ENCODE measurements at regions not wholly inside any gene's neighbourhood (a gene's known extent, or its start where the extent isn't known, plus 50 kb on each side); places are given as distances from the start of the nearest gene placed in this dataset.

- TF ChIP-seq, protein P1, sequence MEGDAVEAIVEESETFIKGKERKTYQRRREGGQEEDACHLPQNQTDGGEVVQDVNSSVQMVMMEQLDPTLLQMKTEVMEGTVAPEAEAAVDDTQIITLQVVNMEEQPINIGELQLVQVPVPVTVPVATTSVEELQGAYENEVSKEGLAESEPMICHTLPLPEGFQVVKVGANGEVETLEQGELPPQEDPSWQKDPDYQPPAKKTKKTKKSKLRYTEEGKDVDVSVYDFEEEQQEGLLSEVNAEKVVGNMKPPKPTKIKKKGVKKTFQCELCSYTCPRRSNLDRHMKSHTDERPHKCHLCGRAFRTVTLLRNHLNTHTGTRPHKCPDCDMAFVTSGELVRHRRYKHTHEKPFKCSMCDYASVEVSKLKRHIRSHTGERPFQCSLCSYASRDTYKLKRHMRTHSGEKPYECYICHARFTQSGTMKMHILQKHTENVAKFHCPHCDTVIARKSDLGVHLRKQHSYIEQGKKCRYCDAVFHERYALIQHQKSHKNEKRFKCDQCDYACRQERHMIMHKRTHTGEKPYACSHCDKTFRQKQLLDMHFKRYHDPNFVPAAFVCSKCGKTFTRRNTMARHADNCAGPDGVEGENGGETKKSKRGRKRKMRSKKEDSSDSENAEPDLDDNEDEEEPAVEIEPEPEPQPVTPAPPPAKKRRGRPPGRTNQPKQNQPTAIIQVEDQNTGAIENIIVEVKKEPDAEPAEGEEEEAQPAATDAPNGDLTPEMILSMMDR (IDR thresholded peaks at IDR 0.05; ENCODE audit: low read depth, low read length, poor library complexity, severe bottlenecking) = no peak
- no peak for TF ChIP-seq EZH2phosphoT487 (IDR thresholded peaks at IDR 0.05; ENCODE audit: borderline replicate concordance, low read length)
These were observed 445.3 kb upstream of the KCNMB2 start for GRCh38 chr3:178090899-178091298.
